HUES48 (cell line): ENCODE measurements at regions not wholly inside any gene's neighbourhood (a gene's known extent, or its start where the extent isn't known, plus 50 kb on each side); places are given as distances from the start of the nearest gene placed in this dataset.

Experiments used
- H3K27ac ChIP-seq: one replicate; pipeline ENCODE4 v1.7.0; 2013; ENCODE audit warnings: low read depth, low read length, inconsistent platforms
- H3K27me3 ChIP-seq: 2 replicates; pipeline ENCODE4 v1.6.1; 2013; ENCODE audit warnings: mild to moderate bottlenecking, low read length; ENCODE audit not compliant: control insufficient read depth, insufficient read depth
- H3K36me3 ChIP-seq: 2 replicates; pipeline ENCODE4 v1.6.1; 2013; ENCODE audit warnings: low read length; ENCODE audit not compliant: control insufficient read depth, insufficient read depth
- H3K4me1 ChIP-seq: 2 replicates; pipeline ENCODE4 v1.6.1; 2013; ENCODE audit warnings: mild to moderate bottlenecking, low read length; ENCODE audit not compliant: control insufficient read depth, insufficient read depth
- H3K4me3 ChIP-seq: 2 replicates; pipeline ENCODE4 v1.5.1; 2013; ENCODE audit warnings: mild to moderate bottlenecking, low read depth, low read length
- H3K9ac ChIP-seq: 2 replicates; pipeline ENCODE4 v1.6.1; 2013; ENCODE audit warnings: mild to moderate bottlenecking, low read depth, low read length, moderate library complexity
- H3K9me3 ChIP-seq: 2 replicates; pipeline ENCODE4 v1.6.1; 2013; ENCODE audit warnings: low read length; ENCODE audit not compliant: control insufficient read depth, insufficient read depth

- Histone ChIP-seq H3K27me3 (no peaks in the 10 kb centered on the region), H3K9me3 (no peaks in the 10 kb centered on the region), H3K36me3 (no peaks in the 10 kb centered on the region), H3K4me1 (no peaks in the 10 kb centered on the region), H3K27ac (no peak overlapping the region), H3K9ac (no peak overlapping the region), H3K4me3 (no peak overlapping the region)
Measured at GRCh38 chr9:134519375-134520070, 122.1 kb upstream of the COL5A1 start.

DNA sequence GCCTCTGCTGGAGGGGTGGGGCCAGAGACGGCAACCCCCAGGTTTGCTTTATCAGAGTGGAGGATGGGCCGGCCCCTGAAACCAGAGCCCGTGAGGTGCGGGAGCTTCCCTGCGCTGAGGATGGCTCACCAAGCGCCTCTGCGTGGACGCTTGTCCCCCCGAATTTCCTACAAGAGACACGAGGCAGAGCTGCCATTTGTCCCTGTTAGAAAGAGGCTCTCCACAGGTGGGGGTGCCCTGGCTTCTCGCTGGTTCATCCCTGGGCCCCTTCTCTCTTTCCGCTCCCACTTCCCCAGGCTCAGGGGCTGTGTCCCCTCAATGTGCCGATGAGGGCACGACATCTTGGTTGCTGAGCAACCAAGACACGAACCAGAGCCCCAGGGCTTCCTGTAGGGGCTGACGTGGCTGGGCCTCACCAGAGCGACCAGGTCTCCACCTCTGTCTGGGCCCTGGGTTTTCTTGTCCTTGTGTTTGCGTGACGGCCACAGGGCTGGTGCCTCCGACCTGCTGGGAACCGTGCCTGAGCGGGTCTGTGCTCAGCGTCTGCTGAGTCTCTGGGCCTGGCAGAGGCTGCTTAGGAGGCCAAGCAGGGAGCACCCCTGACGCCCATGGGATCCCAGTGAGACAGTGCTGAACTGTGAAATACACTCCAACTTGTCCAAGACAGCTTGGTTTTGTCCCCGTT lies 119.6 kb upstream of the COL5A1 start:
- H3K9me3 ChIP-seq = no peaks in the 10 kb centered on the region
- H3K27me3 ChIP-seq = no peaks in the 10 kb centered on the region
- H3K4me1 ChIP-seq = no peaks in the 10 kb centered on the region

DNA sequence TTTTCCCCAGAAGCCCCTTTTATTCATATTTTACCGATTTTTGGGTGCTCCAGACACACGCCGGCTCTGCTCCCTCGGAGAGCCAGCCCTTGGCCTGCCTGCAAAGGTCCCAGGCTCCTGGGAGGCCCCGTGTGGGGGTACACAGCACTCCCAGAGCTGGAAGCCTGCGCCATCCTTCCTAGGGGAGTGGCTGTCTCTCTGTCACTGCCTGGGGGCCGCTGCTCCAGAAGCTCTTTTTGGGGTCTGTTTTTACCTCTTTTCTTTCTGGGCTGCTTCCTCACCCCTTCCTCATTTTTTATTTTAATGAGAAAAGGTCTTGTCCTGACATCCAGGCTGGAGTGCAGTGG lies 119.1 kb upstream of the COL5A1 start:
- Histone ChIP-seq H3K27me3 (no peaks in the 10 kb centered on the region), H3K4me3 (no peak overlapping the region), H3K36me3 (no peaks in the 10 kb centered on the region), H3K27ac (no peak overlapping the region), H3K9ac (no peak overlapping the region), H3K4me1 (no peaks in the 10 kb centered on the region), H3K9me3 (no peaks in the 10 kb centered on the region)

More for the DNA sequence above, 119.6 kb upstream of the COL5A1 start:
- H3K27ac ChIP-seq = no peak overlapping the region
- H3K4me3 ChIP-seq = no peak overlapping the region
- no peak overlapping the region for H3K9ac ChIP-seq
- no peaks in the 10 kb centered on the region for H3K36me3 ChIP-seq

DNA sequence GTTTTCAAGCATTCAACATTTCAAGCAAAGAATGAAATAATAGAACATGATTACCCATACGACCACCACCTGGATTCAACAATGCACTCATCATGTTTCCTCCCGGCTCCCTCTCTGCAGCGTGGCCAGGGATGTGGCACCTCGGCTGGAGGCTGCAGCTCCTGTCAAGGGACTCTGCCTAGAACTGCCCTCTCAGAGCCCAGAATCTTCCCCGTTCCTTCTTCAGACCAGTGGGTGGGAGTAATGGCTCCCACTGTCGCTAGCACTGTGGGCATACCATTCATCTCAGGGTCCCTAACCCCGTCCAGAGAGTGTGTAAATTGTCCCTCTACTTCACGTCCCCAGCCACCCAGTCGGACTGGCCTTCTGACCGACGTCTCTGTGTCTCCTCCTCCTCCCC lies 118.6 kb upstream of the COL5A1 start:
- H3K27me3 ChIP-seq = no peaks in the 10 kb centered on the region
- no peak overlapping the region for H3K27ac ChIP-seq
- H3K4me3 ChIP-seq = no peak overlapping the region
- H3K9me3 ChIP-seq = peaks cover 3% of the 10 kb centered on the region; the same call in 1 of the 2 replicates
- H3K9ac ChIP-seq = no peak overlapping the region
- no peaks in the 10 kb centered on the region for H3K36me3 ChIP-seq
- H3K4me1 ChIP-seq = no peaks in the 10 kb centered on the region

DNA sequence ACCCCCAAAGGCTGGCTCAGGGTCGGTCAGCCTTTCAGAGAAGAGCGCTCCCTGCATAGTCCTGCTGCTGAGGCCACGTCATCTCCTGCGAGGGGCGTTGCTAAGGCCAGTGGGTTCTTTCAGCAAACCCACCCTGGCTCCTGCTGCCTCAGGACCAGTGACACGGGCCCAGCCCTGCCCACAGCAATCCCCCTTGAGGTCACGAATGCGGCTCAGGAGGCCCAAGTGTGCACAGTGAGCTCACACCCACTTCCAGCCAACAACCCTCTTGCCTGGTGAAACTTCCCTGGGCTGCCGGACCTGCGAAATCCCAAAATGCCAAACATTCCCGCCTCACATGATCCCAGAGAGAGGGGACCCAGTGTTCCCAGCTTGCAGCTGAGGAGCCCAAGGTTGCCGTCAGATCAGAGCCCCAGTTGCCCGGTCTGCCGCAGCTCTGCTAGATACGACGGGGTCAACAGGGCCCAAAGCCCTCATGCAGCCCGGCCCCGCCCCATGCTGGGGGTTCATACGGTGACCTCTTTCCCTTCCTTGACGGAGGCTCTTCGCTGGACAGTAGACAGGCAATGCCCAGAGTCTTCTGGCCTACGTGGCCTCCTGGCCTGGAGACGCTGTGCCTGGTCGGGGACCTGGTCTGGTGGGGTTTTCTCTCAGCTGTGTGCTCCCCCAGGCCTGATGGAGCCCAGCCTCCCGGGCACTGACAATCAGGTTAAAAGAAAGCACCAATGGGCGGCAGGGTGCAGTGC lies 116.4 kb upstream of the COL5A1 start:
- Histone ChIP-seq H3K9me3 (peaks cover 3% of the 10 kb centered on the region; the same call in 1 of the 2 replicates), H3K27me3 (no peaks in the 10 kb centered on the region), H3K36me3 (no peaks in the 10 kb centered on the region), H3K4me3 (no peak overlapping the region), H3K27ac (no peak overlapping the region), H3K9ac (no peak overlapping the region), H3K4me1 (peaks cover 3% of the 10 kb centered on the region; the same call in 1 of the 2 replicates)

DNA sequence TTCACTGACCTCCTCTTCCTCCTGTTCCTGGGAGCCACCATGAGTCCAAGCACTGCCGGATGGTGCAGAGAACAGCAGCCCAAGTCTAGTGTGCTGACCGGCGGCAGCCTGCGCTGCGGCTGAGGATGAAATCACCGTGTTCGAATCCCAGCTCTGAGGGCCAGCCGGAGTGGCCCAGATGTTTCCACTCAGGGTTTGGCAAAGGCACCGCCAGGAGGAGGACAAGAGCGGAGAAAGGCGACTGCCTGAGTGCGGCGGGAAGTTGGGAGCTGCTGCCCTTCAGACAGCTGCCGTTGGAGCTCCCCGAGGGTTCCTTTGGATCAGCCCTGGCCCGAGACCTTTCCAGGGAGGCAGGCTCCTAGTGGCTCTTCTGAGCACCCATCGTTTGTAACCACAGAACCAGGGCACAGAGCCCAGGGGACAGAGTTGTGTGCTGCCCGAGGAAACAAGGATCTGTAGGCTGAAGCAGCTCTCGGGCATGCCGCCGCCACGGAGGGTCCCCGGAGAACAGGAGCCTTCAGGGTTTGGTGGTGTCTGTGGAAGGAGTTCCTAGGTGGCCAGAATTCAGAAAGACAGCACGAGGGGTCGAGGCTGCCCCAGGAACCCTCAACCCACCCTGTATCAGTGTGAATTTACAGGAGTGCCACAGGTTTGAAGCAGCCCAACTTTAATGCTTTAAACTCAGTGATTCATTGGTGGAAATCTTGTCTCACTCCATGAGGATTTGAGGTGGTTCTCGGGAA lies 115.6 kb upstream of the COL5A1 start:
- Histone ChIP-seq H3K9me3 (peaks cover 3% of the 10 kb centered on the region; the same call in 1 of the 2 replicates), H3K27me3 (no peaks in the 10 kb centered on the region), H3K4me3 (no peak overlapping the region), H3K4me1 (peaks cover 3% of the 10 kb centered on the region; the same call in 1 of the 2 replicates), H3K9ac (no peak overlapping the region), H3K27ac (no peak overlapping the region), H3K36me3 (no peaks in the 10 kb centered on the region)

DNA sequence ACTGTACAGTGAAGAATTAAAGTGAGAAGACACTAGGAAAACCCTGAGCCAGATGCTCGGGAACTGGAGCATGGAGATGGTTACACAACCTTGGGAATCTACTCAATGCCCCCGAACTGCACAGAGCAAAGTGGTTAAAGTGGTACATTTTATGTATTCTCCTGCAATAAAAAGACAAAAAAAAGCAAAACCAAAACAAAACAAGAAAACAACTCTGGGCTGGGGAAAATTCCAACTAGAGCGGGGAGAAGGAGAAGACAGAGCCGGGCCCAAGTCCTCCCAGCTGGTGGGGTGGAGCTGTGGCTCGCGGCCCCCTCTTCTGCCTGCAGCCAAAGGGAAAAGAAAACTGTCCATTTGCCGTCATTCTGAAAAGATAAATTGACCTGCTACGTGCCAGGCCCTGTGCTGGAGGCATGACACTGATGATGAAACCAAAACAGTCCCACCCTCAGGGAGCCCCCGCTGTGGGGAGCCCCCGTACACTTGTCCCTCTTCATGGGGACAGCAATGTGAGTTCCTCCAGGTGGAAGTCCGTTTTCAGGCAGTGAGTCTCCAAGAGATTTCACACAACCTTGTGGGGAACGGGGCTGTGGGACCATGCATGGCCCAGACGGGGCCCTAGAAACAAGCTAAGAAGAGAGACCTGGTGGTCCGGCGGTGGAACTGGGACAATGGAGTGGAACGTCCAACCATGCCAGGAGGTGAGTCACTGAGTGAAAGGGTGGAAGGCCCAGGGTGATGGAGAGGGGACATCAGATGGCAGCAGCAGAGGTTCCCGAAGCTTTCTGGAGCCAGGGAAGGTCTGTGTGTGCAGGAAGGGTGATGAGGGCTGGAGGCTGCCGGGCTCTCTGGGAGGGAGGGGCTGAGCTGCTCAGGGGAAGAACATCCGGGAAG lies 114.8 kb upstream of the COL5A1 start:
- Histone ChIP-seq H3K4me1 (peaks cover 3% of the 10 kb centered on the region; the same call in 1 of the 2 replicates), H3K9ac (no peak overlapping the region), H3K4me3 (no peak overlapping the region), H3K27ac (no peak overlapping the region), H3K27me3 (no peaks in the 10 kb centered on the region), H3K9me3 (peaks cover 3% of the 10 kb centered on the region; the same call in 1 of the 2 replicates), H3K36me3 (no peaks in the 10 kb centered on the region)

DNA sequence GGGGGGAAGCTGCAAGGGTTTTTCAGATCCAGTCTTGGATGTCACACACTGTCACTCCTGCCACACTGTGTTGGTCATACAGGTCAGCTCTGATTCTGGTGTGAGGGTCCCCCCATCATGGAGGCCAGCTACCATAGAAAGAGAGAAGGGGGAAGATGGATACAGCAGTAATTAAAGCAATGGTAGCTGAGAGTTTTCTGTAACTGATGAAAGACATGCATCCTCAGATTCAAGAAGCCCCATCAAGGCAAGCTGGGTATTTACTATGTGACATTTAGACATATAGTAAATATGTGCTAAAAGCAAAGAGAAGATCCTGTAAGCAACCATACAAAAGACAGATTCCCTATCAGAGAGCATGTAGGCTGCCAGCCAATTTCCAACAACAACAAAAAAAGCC lies 110.9 kb upstream of the COL5A1 start:
- Histone ChIP-seq H3K27me3 (no peaks in the 10 kb centered on the region), H3K36me3 (no peaks in the 10 kb centered on the region), H3K4me1 (peaks cover 3% of the 10 kb centered on the region; the same call in 1 of the 2 replicates), H3K27ac (no peak overlapping the region), H3K9me3 (peaks cover 3% of the 10 kb centered on the region; the same call in 1 of the 2 replicates), H3K9ac (no peak overlapping the region), H3K4me3 (no peak overlapping the region)

DNA sequence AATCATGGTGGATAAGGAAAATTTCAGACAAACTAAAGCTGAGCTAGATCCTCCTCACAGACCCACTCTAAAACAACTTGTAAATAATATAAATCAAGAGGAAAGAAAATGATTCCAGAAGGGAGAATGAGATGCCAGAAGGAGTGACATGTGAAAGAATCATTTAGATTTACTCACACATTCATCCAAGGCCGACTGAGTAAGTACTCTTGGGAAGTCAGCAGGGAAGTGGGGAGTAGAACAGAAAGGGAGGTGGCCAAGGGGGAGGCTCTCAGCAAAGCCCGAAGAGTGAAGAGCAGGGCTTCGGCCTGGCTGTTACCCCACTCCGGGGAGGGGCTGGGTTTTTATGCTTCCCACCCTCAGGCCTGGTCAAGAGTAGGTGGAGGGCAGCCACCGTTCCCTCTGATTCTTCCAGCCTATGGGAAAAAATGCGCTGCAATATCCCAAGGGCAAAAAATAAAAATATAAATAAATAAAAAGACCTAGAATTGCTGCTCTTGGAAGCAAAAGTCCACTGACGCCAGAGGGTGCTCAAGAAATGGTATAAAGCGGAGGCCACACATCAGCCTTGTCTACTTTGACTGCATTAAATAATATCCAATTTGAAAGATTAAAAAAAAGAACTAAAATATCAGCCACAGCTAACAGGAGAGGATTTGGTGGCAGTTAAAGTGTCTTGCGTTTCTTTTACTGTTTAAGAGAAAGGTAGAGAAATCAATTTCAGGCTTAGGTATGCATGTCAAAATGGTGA lies 110.2 kb upstream of the COL5A1 start:
- Histone ChIP-seq H3K9ac (no peak overlapping the region), H3K4me3 (no peak overlapping the region), H3K27ac (no peak overlapping the region), H3K36me3 (no peaks in the 10 kb centered on the region), H3K4me1 (peaks cover 3% of the 10 kb centered on the region; the same call in 1 of the 2 replicates), H3K27me3 (no peaks in the 10 kb centered on the region), H3K9me3 (peaks cover 3% of the 10 kb centered on the region; the same call in 1 of the 2 replicates)
